ENCODE measurements at regions not wholly inside any gene's neighbourhood (a gene's known extent, or its start where the extent isn't known, plus 50 kb on each side); places are given as distances from the start of the nearest gene placed in this dataset.

GRCh38 chr3:106018929-106019550 is 150.2 kb upstream of the CBLB start:
- Histone ChIP-seq H3K4me1 (no peaks in the 10 kb centered on the region), H3K27ac (no peak overlapping the region), H3K9me3 (no peaks in the 10 kb centered on the region), H3K27me3 (no peaks in the 10 kb centered on the region), H3K36me3 (no peaks in the 10 kb centered on the region), H3K4me3 (replicated peaks in 1 of 3) (no peak overlapping the region)
- no peak for DNase-seq
- 96 to 97% methylated on average over 5 of the region's 5 CpGs for WGBS, 2 donors
- TF ChIP-seq CTCF (IDR thresholded peaks at IDR 0.05) = no peak
- no peak for TF ChIP-seq POLR2A (IDR thresholded peaks at IDR 0.05)
- intact Hi-C loops (cut with DNase I) = no loop called here

- Histone ChIP-seq H3K27ac (no peak overlapping the region), H3K4me3 (replicated peaks in 1 of 3) (no peak overlapping the region), H3K9me3 (no peaks in the 10 kb centered on the region), H3K4me1 (no peaks in the 10 kb centered on the region), H3K36me3 (no peaks in the 10 kb centered on the region), H3K27me3 (no peaks in the 10 kb centered on the region)
- intact Hi-C loops (cut with DNase I) = no loop called here
- DNase-seq = no peak
- 95% methylated on average over 5 of the region's 5 CpGs for WGBS, 2 donors
- TF ChIP-seq POLR2A (IDR thresholded peaks at IDR 0.05) (no peak), CTCF (IDR thresholded peaks at IDR 0.05) (no peak)
Observed at GRCh38 chr3:106022913-106023312, 154.1 kb upstream of the CBLB start.

GRCh38 chr3:106025151-106025722 is 156.4 kb upstream of the CBLB start:
- 53 to 54% methylated on average over 4 of the region's 4 CpGs for WGBS, 2 donors
- DNase-seq = peak; percentile 4 to 36
- no peak overlapping the region for H3K27ac ChIP-seq
- TF ChIP-seq POLR2A (IDR thresholded peaks at IDR 0.05) = no peak
- no peak for TF ChIP-seq CTCF (IDR thresholded peaks at IDR 0.05)
- no peaks in the 10 kb centered on the region for H3K27me3 ChIP-seq
- no peaks in the 10 kb centered on the region for H3K9me3 ChIP-seq
- H3K36me3 ChIP-seq = no peaks in the 10 kb centered on the region
- intact Hi-C loops (cut with DNase I) = no loop called here
- no peak overlapping the region for H3K4me3 ChIP-seq (replicated peaks in 1 of 3)
- H3K4me1 ChIP-seq = no peaks in the 10 kb centered on the region

- WGBS, 2 donors = 80 to 96% methylated on average over 4 of the region's 4 CpGs
- Histone ChIP-seq H3K27ac (no peak overlapping the region), H3K4me1 (no peaks in the 10 kb centered on the region), H3K9me3 (no peaks in the 10 kb centered on the region), H3K36me3 (no peaks in the 10 kb centered on the region), H3K27me3 (no peaks in the 10 kb centered on the region), H3K4me3 (replicated peaks in 1 of 3) (no peak overlapping the region)
- TF ChIP-seq CTCF (IDR thresholded peaks at IDR 0.05) (no peak), POLR2A (IDR thresholded peaks at IDR 0.05) (no peak)
- intact Hi-C loops (cut with DNase I) = no loop called here
- DNase-seq = no peak
Observed at GRCh38 chr3:106029954-106030626, 161.3 kb upstream of the CBLB start.

GRCh38 chr3:106030627-106030963 is 161.8 kb upstream of the CBLB start:
- H3K36me3 ChIP-seq = no peaks in the 10 kb centered on the region
- no peak overlapping the region for H3K4me3 ChIP-seq (replicated peaks in 1 of 3)
- TF ChIP-seq POLR2A (IDR thresholded peaks at IDR 0.05) = no peak
- no peak for TF ChIP-seq CTCF (IDR thresholded peaks at IDR 0.05)
- intact Hi-C loops (cut with DNase I) = no loop called here
- H3K27me3 ChIP-seq = no peaks in the 10 kb centered on the region
- H3K9me3 ChIP-seq = no peaks in the 10 kb centered on the region
- DNase-seq = no peak
- no peaks in the 10 kb centered on the region for H3K4me1 ChIP-seq
- H3K27ac ChIP-seq = no peak overlapping the region
